Testis (tissue), 2 donors: ENCODE measurements at regions not wholly inside any gene's neighbourhood (a gene's known extent, or its start where the extent isn't known, plus 50 kb on each side); places are given as distances from the start of the nearest gene placed in this dataset.

Experiments used
- POLR2A ChIP-seq: fragments of 450-650 bp; IDR thresholded peaks from one replicate; pipeline ENCODE4 v1.6.1; 2017; ENCODE audit warnings: antibody characterized with exemption, mild to moderate bottlenecking, moderate library complexity
- TF ChIP-seq, protein P1 (sequence below), 3 experiments: fragments of 450-650 bp in 2 of 3; fragments of 200-600 bp in 1 of 3; sonication (generic) in 1 of 3; IDR thresholded peaks; one replicate each; pipeline ENCODE4 v1.5.1; 2016 to 2019; ENCODE audit warnings: antibody characterized with exemption in 3 of 3, mild to moderate bottlenecking in 2 of 3, moderate library complexity in 1 of 3

- TF ChIP-seq POLR2A = no peak
- TF ChIP-seq, protein P1, sequence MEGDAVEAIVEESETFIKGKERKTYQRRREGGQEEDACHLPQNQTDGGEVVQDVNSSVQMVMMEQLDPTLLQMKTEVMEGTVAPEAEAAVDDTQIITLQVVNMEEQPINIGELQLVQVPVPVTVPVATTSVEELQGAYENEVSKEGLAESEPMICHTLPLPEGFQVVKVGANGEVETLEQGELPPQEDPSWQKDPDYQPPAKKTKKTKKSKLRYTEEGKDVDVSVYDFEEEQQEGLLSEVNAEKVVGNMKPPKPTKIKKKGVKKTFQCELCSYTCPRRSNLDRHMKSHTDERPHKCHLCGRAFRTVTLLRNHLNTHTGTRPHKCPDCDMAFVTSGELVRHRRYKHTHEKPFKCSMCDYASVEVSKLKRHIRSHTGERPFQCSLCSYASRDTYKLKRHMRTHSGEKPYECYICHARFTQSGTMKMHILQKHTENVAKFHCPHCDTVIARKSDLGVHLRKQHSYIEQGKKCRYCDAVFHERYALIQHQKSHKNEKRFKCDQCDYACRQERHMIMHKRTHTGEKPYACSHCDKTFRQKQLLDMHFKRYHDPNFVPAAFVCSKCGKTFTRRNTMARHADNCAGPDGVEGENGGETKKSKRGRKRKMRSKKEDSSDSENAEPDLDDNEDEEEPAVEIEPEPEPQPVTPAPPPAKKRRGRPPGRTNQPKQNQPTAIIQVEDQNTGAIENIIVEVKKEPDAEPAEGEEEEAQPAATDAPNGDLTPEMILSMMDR (IDR thresholded peaks at IDR 0.05) = no peak
Observed at GRCh38 chr1:188827400-188827799, 1650.3 kb downstream of the BRINP3 start.
